ENCODE measurements at regions not wholly inside any gene's neighbourhood (a gene's known extent, or its start where the extent isn't known, plus 50 kb on each side); places are given as distances from the start of the nearest gene placed in this dataset.

- Histone ChIP-seq H3K27me3 (ENCODE audit: control insufficient read depth in 3 of 3, insufficient read depth in 3 of 3, low read length in 3 of 3) (peaks cover 0 to 9% (median 0%) of the 10 kb centered on the region in 3 donors), H3K27ac (ENCODE audit: low read depth, low read length) (no peak overlapping the region), H3K36me3 (ENCODE audit: control insufficient read depth in 3 of 3, insufficient read depth in 3 of 3, low read length in 3 of 3) (no peaks in the 10 kb centered on the region), H3K4me1 (ENCODE audit: control insufficient read depth in 3 of 3, insufficient read depth in 3 of 3, low read length in 3 of 3) (no peaks in the 10 kb centered on the region), H3K9me3 (ENCODE audit: control insufficient read depth in 3 of 3, low read length in 3 of 3) (peaks cover 0 to 4% (median 0%) of the 10 kb centered on the region in 3 donors), H3K4me3 (ENCODE audit: low read length in 3 of 3) (no peak overlapping the region), H3K9ac (ENCODE audit: low read depth in 1 of 3, low read length in 3 of 3) (no peak overlapping the region)
Observed at GRCh38 chr14:97536421-97536820, 739.2 kb downstream of the VRK1 start.

GRCh38 chr14:97538749-97539410 is 741.7 kb downstream of the VRK1 start:
- H3K27me3 ChIP-seq (ENCODE audit: control insufficient read depth in 3 of 3, insufficient read depth in 3 of 3, low read length in 3 of 3): peaks cover 0 to 3% (median 0%) of the 10 kb centered on the region in 3 donors
- H3K36me3 ChIP-seq (ENCODE audit: control insufficient read depth in 3 of 3, insufficient read depth in 3 of 3, low read length in 3 of 3): no peaks in the 10 kb centered on the region
- H3K9ac ChIP-seq (ENCODE audit: low read depth in 1 of 3, low read length in 3 of 3): no peak overlapping the region
- H3K9me3 ChIP-seq (ENCODE audit: control insufficient read depth in 3 of 3, low read length in 3 of 3): no peaks in the 10 kb centered on the region
- no peak overlapping the region for H3K27ac ChIP-seq (ENCODE audit: low read depth, low read length)
- no peak overlapping the region for H3K4me3 ChIP-seq (ENCODE audit: low read length in 3 of 3)
- H3K4me1 ChIP-seq (ENCODE audit: control insufficient read depth in 3 of 3, insufficient read depth in 3 of 3, low read length in 3 of 3): no peaks in the 10 kb centered on the region

- no peak overlapping the region for H3K4me3 ChIP-seq (ENCODE audit: low read length in 3 of 3)
- no peaks in the 10 kb centered on the region for H3K4me1 ChIP-seq (ENCODE audit: control insufficient read depth in 3 of 3, insufficient read depth in 3 of 3, low read length in 3 of 3)
- H3K27me3 ChIP-seq (ENCODE audit: control insufficient read depth in 3 of 3, insufficient read depth in 3 of 3, low read length in 3 of 3): peaks cover 0 to 3% (median 0%) of the 10 kb centered on the region in 3 donors
- no peaks in the 10 kb centered on the region for H3K9me3 ChIP-seq (ENCODE audit: control insufficient read depth in 3 of 3, low read length in 3 of 3)
- no peak overlapping the region for H3K9ac ChIP-seq (ENCODE audit: low read depth in 1 of 3, low read length in 3 of 3)
- H3K36me3 ChIP-seq (ENCODE audit: control insufficient read depth in 3 of 3, insufficient read depth in 3 of 3, low read length in 3 of 3): no peaks in the 10 kb centered on the region
- H3K27ac ChIP-seq (ENCODE audit: low read depth, low read length): no peak overlapping the region
Observed at GRCh38 chr14:97539411-97539795, 742.2 kb downstream of the VRK1 start.

GRCh38 chr14:97539884-97540283 is 742.7 kb downstream of the VRK1 start:
- Histone ChIP-seq H3K4me3 (ENCODE audit: low read length in 3 of 3) (no peak overlapping the region), H3K9ac (ENCODE audit: low read depth in 1 of 3, low read length in 3 of 3) (no peak overlapping the region), H3K27ac (ENCODE audit: low read depth, low read length) (no peak overlapping the region), H3K36me3 (ENCODE audit: control insufficient read depth in 3 of 3, insufficient read depth in 3 of 3, low read length in 3 of 3) (no peaks in the 10 kb centered on the region), H3K9me3 (ENCODE audit: control insufficient read depth in 3 of 3, low read length in 3 of 3) (no peaks in the 10 kb centered on the region), H3K4me1 (ENCODE audit: control insufficient read depth in 3 of 3, insufficient read depth in 3 of 3, low read length in 3 of 3) (no peaks in the 10 kb centered on the region), H3K27me3 (ENCODE audit: control insufficient read depth in 3 of 3, insufficient read depth in 3 of 3, low read length in 3 of 3) (peaks cover 0 to 3% (median 0%) of the 10 kb centered on the region in 3 donors)

GRCh38 chr14:97543221-97543620 is 746.0 kb downstream of the VRK1 start:
- H3K9ac ChIP-seq (ENCODE audit: low read depth in 1 of 3, low read length in 3 of 3): no peak overlapping the region
- H3K9me3 ChIP-seq (ENCODE audit: control insufficient read depth in 3 of 3, low read length in 3 of 3): no peaks in the 10 kb centered on the region
- H3K4me3 ChIP-seq (ENCODE audit: low read length in 3 of 3): no peak overlapping the region
- H3K27me3 ChIP-seq (ENCODE audit: control insufficient read depth in 3 of 3, insufficient read depth in 3 of 3, low read length in 3 of 3): no peaks in the 10 kb centered on the region
- no peaks in the 10 kb centered on the region for H3K4me1 ChIP-seq (ENCODE audit: control insufficient read depth in 3 of 3, insufficient read depth in 3 of 3, low read length in 3 of 3)
- no peak overlapping the region for H3K27ac ChIP-seq (ENCODE audit: low read depth, low read length)
- H3K36me3 ChIP-seq (ENCODE audit: control insufficient read depth in 3 of 3, insufficient read depth in 3 of 3, low read length in 3 of 3): no peaks in the 10 kb centered on the region

GRCh38 chr14:97543816-97544215 is 746.6 kb downstream of the VRK1 start:
- no peak overlapping the region for H3K9ac ChIP-seq (ENCODE audit: low read depth in 1 of 3, low read length in 3 of 3)
- no peaks in the 10 kb centered on the region for H3K4me1 ChIP-seq (ENCODE audit: control insufficient read depth in 3 of 3, insufficient read depth in 3 of 3, low read length in 3 of 3)
- no peak overlapping the region for H3K27ac ChIP-seq (ENCODE audit: low read depth, low read length)
- no peaks in the 10 kb centered on the region for H3K27me3 ChIP-seq (ENCODE audit: control insufficient read depth in 3 of 3, insufficient read depth in 3 of 3, low read length in 3 of 3)
- H3K4me3 ChIP-seq (ENCODE audit: low read length in 3 of 3): no peak overlapping the region
- H3K36me3 ChIP-seq (ENCODE audit: control insufficient read depth in 3 of 3, insufficient read depth in 3 of 3, low read length in 3 of 3): no peaks in the 10 kb centered on the region
- no peaks in the 10 kb centered on the region for H3K9me3 ChIP-seq (ENCODE audit: control insufficient read depth in 3 of 3, low read length in 3 of 3)

GRCh38 chr14:97544571-97544970 is 747.4 kb downstream of the VRK1 start:
- H3K36me3 ChIP-seq (ENCODE audit: control insufficient read depth in 3 of 3, insufficient read depth in 3 of 3, low read length in 3 of 3): no peaks in the 10 kb centered on the region
- H3K4me3 ChIP-seq (ENCODE audit: low read length in 3 of 3): no peak overlapping the region
- H3K27me3 ChIP-seq (ENCODE audit: control insufficient read depth in 3 of 3, insufficient read depth in 3 of 3, low read length in 3 of 3): no peaks in the 10 kb centered on the region
- no peaks in the 10 kb centered on the region for H3K4me1 ChIP-seq (ENCODE audit: control insufficient read depth in 3 of 3, insufficient read depth in 3 of 3, low read length in 3 of 3)
- H3K9me3 ChIP-seq (ENCODE audit: control insufficient read depth in 3 of 3, low read length in 3 of 3): no peaks in the 10 kb centered on the region
- no peak overlapping the region for H3K9ac ChIP-seq (ENCODE audit: low read depth in 1 of 3, low read length in 3 of 3)
- H3K27ac ChIP-seq (ENCODE audit: low read depth, low read length): no peak overlapping the region

GRCh38 chr14:97546491-97547230 is 749.5 kb downstream of the VRK1 start:
- Histone ChIP-seq H3K9ac (ENCODE audit: low read depth in 1 of 3, low read length in 3 of 3) (no peak overlapping the region), H3K27ac (ENCODE audit: low read depth, low read length) (no peak overlapping the region), H3K27me3 (ENCODE audit: control insufficient read depth in 3 of 3, insufficient read depth in 3 of 3, low read length in 3 of 3) (no peaks in the 10 kb centered on the region), H3K36me3 (ENCODE audit: control insufficient read depth in 3 of 3, insufficient read depth in 3 of 3, low read length in 3 of 3) (no peaks in the 10 kb centered on the region), H3K4me1 (ENCODE audit: control insufficient read depth in 3 of 3, insufficient read depth in 3 of 3, low read length in 3 of 3) (no peaks in the 10 kb centered on the region), H3K4me3 (ENCODE audit: low read length in 3 of 3) (no peak overlapping the region), H3K9me3 (ENCODE audit: control insufficient read depth in 3 of 3, low read length in 3 of 3) (no peaks in the 10 kb centered on the region)

- Histone ChIP-seq H3K4me1 (ENCODE audit: control insufficient read depth in 3 of 3, insufficient read depth in 3 of 3, low read length in 3 of 3) (no peaks in the 10 kb centered on the region), H3K9ac (ENCODE audit: low read depth in 1 of 3, low read length in 3 of 3) (no peak overlapping the region), H3K36me3 (ENCODE audit: control insufficient read depth in 3 of 3, insufficient read depth in 3 of 3, low read length in 3 of 3) (no peaks in the 10 kb centered on the region), H3K4me3 (ENCODE audit: low read length in 3 of 3) (no peak overlapping the region), H3K27ac (ENCODE audit: low read depth, low read length) (no peak overlapping the region), H3K27me3 (ENCODE audit: control insufficient read depth in 3 of 3, insufficient read depth in 3 of 3, low read length in 3 of 3) (peaks cover 0 to 3% (median 0%) of the 10 kb centered on the region in 3 donors), H3K9me3 (ENCODE audit: control insufficient read depth in 3 of 3, low read length in 3 of 3) (no peaks in the 10 kb centered on the region)
Observed at GRCh38 chr14:97550463-97550862, 753.3 kb downstream of the VRK1 start.

- Histone ChIP-seq H3K4me3 (ENCODE audit: low read length in 3 of 3) (no peak overlapping the region), H3K27me3 (ENCODE audit: control insufficient read depth in 3 of 3, insufficient read depth in 3 of 3, low read length in 3 of 3) (peaks cover 0 to 3% (median 0%) of the 10 kb centered on the region in 3 donors), H3K9me3 (ENCODE audit: control insufficient read depth in 3 of 3, low read length in 3 of 3) (no peaks in the 10 kb centered on the region), H3K27ac (ENCODE audit: low read depth, low read length) (no peak overlapping the region), H3K9ac (ENCODE audit: low read depth in 1 of 3, low read length in 3 of 3) (no peak overlapping the region), H3K4me1 (ENCODE audit: control insufficient read depth in 3 of 3, insufficient read depth in 3 of 3, low read length in 3 of 3) (no peaks in the 10 kb centered on the region), H3K36me3 (ENCODE audit: control insufficient read depth in 3 of 3, insufficient read depth in 3 of 3, low read length in 3 of 3) (no peaks in the 10 kb centered on the region)
Observed at GRCh38 chr14:97554597-97554996, 757.4 kb downstream of the VRK1 start.

All from skeletal muscle tissue (tissue), 3 donors.